ENCODE measurements at regions not wholly inside any gene's neighbourhood (a gene's known extent, or its start where the extent isn't known, plus 50 kb on each side); places are given as distances from the start of the nearest gene placed in this dataset.

- Histone ChIP-seq H3K9me3 (ENCODE audit: control insufficient read depth, insufficient read depth, low read length) (no peaks in the 10 kb centered on the region), H3K36me3 (ENCODE audit: control insufficient read depth, low read length) (no peaks in the 10 kb centered on the region), H4K20me1 (ENCODE audit: control insufficient read depth, insufficient read depth, low read depth, low read length) (no peaks in the 10 kb centered on the region), H3K4me3 (ENCODE audit: low read length) (no peak overlapping the region), H3K27ac (ENCODE audit: low read depth, low read length) (no peak overlapping the region), H3K4me1 (ENCODE audit: control insufficient read depth, low read length) (no peaks in the 10 kb centered on the region), H3K79me2 (ENCODE audit: control insufficient read depth, low read length) (no peaks in the 10 kb centered on the region), H3K9me2 (replicated peaks; ENCODE audit: control insufficient read depth, low read length) (no peaks in the 10 kb centered on the region), H3K27me3 (ENCODE audit: control insufficient read depth, low read length) (peaks cover 20% of the 10 kb centered on the region), H3F3A (ENCODE audit: control insufficient read depth, insufficient read depth) (no peaks in the 10 kb centered on the region), H3K4me2 (ENCODE audit: low read length) (no peak overlapping the region)
- TF ChIP-seq EZH2phosphoT487 (IDR thresholded peaks at IDR 0.05; ENCODE audit: borderline replicate concordance, low read length) = no peak
- TF ChIP-seq CTCF (IDR thresholded peaks at IDR 0.05; ENCODE audit: low read depth, low read length, poor library complexity, severe bottlenecking) = no peak
Measured at GRCh38 chr1:38197312-38198061, 150.9 kb upstream of the POU3F1 start.

- Histone ChIP-seq H3K9me2 (replicated peaks; ENCODE audit: control insufficient read depth, low read length) (no peaks in the 10 kb centered on the region), H3K4me3 (ENCODE audit: low read length) (no peak overlapping the region), H3K9me3 (ENCODE audit: control insufficient read depth, insufficient read depth, low read length) (no peaks in the 10 kb centered on the region), H3K27ac (ENCODE audit: low read depth, low read length) (no peak overlapping the region), H3K4me2 (ENCODE audit: low read length) (no peak overlapping the region), H3K27me3 (ENCODE audit: control insufficient read depth, low read length) (peaks cover 30% of the 10 kb centered on the region), H3F3A (ENCODE audit: control insufficient read depth, insufficient read depth) (no peaks in the 10 kb centered on the region), H3K79me2 (ENCODE audit: control insufficient read depth, low read length) (no peaks in the 10 kb centered on the region), H3K36me3 (ENCODE audit: control insufficient read depth, low read length) (no peaks in the 10 kb centered on the region), H4K20me1 (ENCODE audit: control insufficient read depth, insufficient read depth, low read depth, low read length) (no peaks in the 10 kb centered on the region), H3K4me1 (ENCODE audit: control insufficient read depth, low read length) (no peaks in the 10 kb centered on the region)
- TF ChIP-seq CTCF (IDR thresholded peaks at IDR 0.05; ENCODE audit: low read depth, low read length, poor library complexity, severe bottlenecking) (no peak), EZH2phosphoT487 (IDR thresholded peaks at IDR 0.05; ENCODE audit: borderline replicate concordance, low read length) (no peak)
Measured at GRCh38 chr1:38194472-38194871, 147.9 kb upstream of the POU3F1 start.

GRCh38 chr1:38193040-38193439, 146.4 kb upstream of the POU3F1 start:
- Histone ChIP-seq H3K4me2 (ENCODE audit: low read length) (no peak overlapping the region), H3K27me3 (ENCODE audit: control insufficient read depth, low read length) (peaks cover 36% of the 10 kb centered on the region), H3K36me3 (ENCODE audit: control insufficient read depth, low read length) (no peaks in the 10 kb centered on the region), H3K79me2 (ENCODE audit: control insufficient read depth, low read length) (no peaks in the 10 kb centered on the region), H3K9me2 (replicated peaks; ENCODE audit: control insufficient read depth, low read length) (no peaks in the 10 kb centered on the region), H3F3A (ENCODE audit: control insufficient read depth, insufficient read depth) (no peaks in the 10 kb centered on the region), H3K9me3 (ENCODE audit: control insufficient read depth, insufficient read depth, low read length) (no peaks in the 10 kb centered on the region), H3K4me1 (ENCODE audit: control insufficient read depth, low read length) (no peaks in the 10 kb centered on the region), H3K27ac (ENCODE audit: low read depth, low read length) (no peak overlapping the region), H4K20me1 (ENCODE audit: control insufficient read depth, insufficient read depth, low read depth, low read length) (no peaks in the 10 kb centered on the region), H3K4me3 (ENCODE audit: low read length) (no peak overlapping the region)
- TF ChIP-seq CTCF (IDR thresholded peaks at IDR 0.05; ENCODE audit: low read depth, low read length, poor library complexity, severe bottlenecking) (no peak), EZH2phosphoT487 (IDR thresholded peaks at IDR 0.05; ENCODE audit: borderline replicate concordance, low read length) (no peak)

All from DOHH2 (cell line).